H9 (cell line): ENCODE measurements at regions not wholly inside any gene's neighbourhood (a gene's known extent, or its start where the extent isn't known, plus 50 kb on each side); places are given as distances from the start of the nearest gene placed in this dataset.

ENCODE experiments used
- DNase-seq: peaks from one replicate; pipeline ENCODE4 v3.0.0-alpha.2; 2017
- H2AFZ ChIP-seq: one replicate; pipeline ENCODE4 v1.6.1; 2013; ENCODE audit warnings: mild to moderate bottlenecking, low read length, control low read depth, moderate library complexity
- H2AK5ac ChIP-seq: 2 replicates; pipeline ENCODE4 v1.6.1; 2013; ENCODE audit warnings: low read length, control low read depth, mixed read lengths; ENCODE audit not compliant: insufficient read length
- H2BK120ac ChIP-seq: one replicate; pipeline ENCODE4 v1.6.1; 2013; ENCODE audit warnings: low read depth, mild to moderate bottlenecking, low read length, control low read depth, inconsistent platforms; ENCODE audit not compliant: poor library complexity, severe bottlenecking
- H2BK12ac ChIP-seq: 2 replicates; pipeline ENCODE4 v1.6.1; 2013; ENCODE audit warnings: low read length, control low read depth, mixed read lengths, low read depth; ENCODE audit not compliant: insufficient read length
- H2BK15ac ChIP-seq: 2 replicates; pipeline ENCODE4 v1.6.1; 2013; ENCODE audit warnings: low read depth, low read length, control low read depth
- H2BK20ac ChIP-seq: one replicate; pipeline ENCODE4 v1.6.1; 2013; ENCODE audit warnings: low read depth, mild to moderate bottlenecking, low read length, control low read depth, inconsistent platforms; ENCODE audit not compliant: poor library complexity, severe bottlenecking
- H2BK5ac ChIP-seq: 2 replicates; pipeline ENCODE4 v1.6.1; 2013; ENCODE audit warnings: low read length, control low read depth, mixed read lengths; ENCODE audit not compliant: insufficient read length
- H3K14ac ChIP-seq: 2 replicates; pipeline ENCODE4 v1.6.1; 2013; ENCODE audit warnings: low read length, control low read depth; ENCODE audit not compliant: insufficient read depth
- H3K18ac ChIP-seq: 2 replicates; pipeline ENCODE4 v1.6.1; 2013; ENCODE audit warnings: low read depth, mild to moderate bottlenecking, mixed read lengths, low read length, control low read depth; ENCODE audit not compliant: insufficient read length
- H3K23ac ChIP-seq: 2 replicates; pipeline ENCODE4 v1.6.1; 2013; ENCODE audit warnings: low read length, control low read depth, mixed read lengths, low read depth; ENCODE audit not compliant: insufficient read length
- H3K23me2 ChIP-seq: 2 replicates; pipeline ENCODE4 v1.6.1; 2013; ENCODE audit warnings: low read depth, mild to moderate bottlenecking, mixed read lengths, low read length, control low read depth; ENCODE audit not compliant: insufficient read length, poor library complexity, severe bottlenecking
- H3K27ac ChIP-seq: 2 replicates; pipeline ENCODE4 v1.5.1; 2013; ENCODE audit warnings: low read length, control low read depth, mixed read lengths, low read depth; ENCODE audit not compliant: insufficient read length
- H3K27me3 ChIP-seq: 2 replicates; pipeline ENCODE4 v1.6.1; 2013; ENCODE audit warnings: low read length, control low read depth, inconsistent platforms; ENCODE audit not compliant: insufficient read depth
- H3K4ac ChIP-seq: 2 replicates; pipeline ENCODE4 v1.6.1; 2013; ENCODE audit warnings: low read depth, mild to moderate bottlenecking, control low read depth, inconsistent platforms, low read length, moderate library complexity
- H3K4me1 ChIP-seq: 2 replicates; pipeline ENCODE4 v1.6.1; 2013; ENCODE audit warnings: low read length, control low read depth, inconsistent platforms; ENCODE audit not compliant: insufficient read depth
- H3K4me2 ChIP-seq: 2 replicates; pipeline ENCODE4 v1.6.1; 2013; ENCODE audit warnings: low read length, control low read depth, mixed read lengths; ENCODE audit not compliant: insufficient read length, insufficient read depth
- H3K56ac ChIP-seq: 2 replicates; pipeline ENCODE4 v1.6.1; 2013; ENCODE audit warnings: low read depth, mild to moderate bottlenecking, mixed read lengths, low read length, control low read depth; ENCODE audit not compliant: insufficient read length
- H3K79me1 ChIP-seq: 2 replicates; pipeline ENCODE4 v1.6.1; 2013; ENCODE audit warnings: low read depth, mild to moderate bottlenecking, moderate library complexity, low read length, control low read depth, inconsistent platforms; ENCODE audit not compliant: insufficient read depth, poor library complexity, severe bottlenecking
- H3K79me2 ChIP-seq: 2 replicates; pipeline ENCODE4 v1.6.1; 2013; ENCODE audit warnings: low read length, control low read depth, inconsistent platforms; ENCODE audit not compliant: insufficient read depth
- H3K9ac ChIP-seq: 2 replicates; pipeline ENCODE4 v1.6.1; 2013; ENCODE audit warnings: low read length, control low read depth, mixed read lengths; ENCODE audit not compliant: insufficient read length; ENCODE audit errors: extremely low read depth
- H3K9me3 ChIP-seq: one replicate; pipeline ENCODE4 v1.6.1; 2013; ENCODE audit warnings: low read depth, low read length, inconsistent platforms; ENCODE audit not compliant: control insufficient read depth
- H3T11ph ChIP-seq: one replicate; pipeline ENCODE4 v1.6.1; 2013; ENCODE audit warnings: mild to moderate bottlenecking, low read length, control low read depth, inconsistent platforms
- H4K20me1 ChIP-seq: one replicate; pipeline ENCODE4 v1.6.1; 2013; ENCODE audit not compliant: control insufficient read depth, insufficient read length, insufficient read depth
- H4K5ac ChIP-seq: 2 replicates; pipeline ENCODE4 v1.6.1; 2013; ENCODE audit warnings: low read depth, mild to moderate bottlenecking, mixed read lengths, low read length, control low read depth; ENCODE audit not compliant: insufficient read length
- H4K8ac ChIP-seq: replicated peaks from 2 replicates; pipeline ENCODE4 v1.6.1; 2013; ENCODE audit warnings: low read length, control low read depth, mixed read lengths, low read depth; ENCODE audit not compliant: insufficient read length
- H4K91ac ChIP-seq: 2 replicates; pipeline ENCODE4 v1.6.1; 2013; ENCODE audit warnings: low read depth, mild to moderate bottlenecking, moderate library complexity, mixed read lengths, low read length, control low read depth; ENCODE audit not compliant: insufficient read length
- H3K27ac Mint-ChIP-seq, 3 experiments: 2 replicates in 2 of 3; 3 replicates in 1 of 3; pipeline ENCODE4 v1.8.0; 2020 to 2021; ENCODE audit warnings: mixed read lengths in 3 of 3, mild to moderate bottlenecking in 1 of 3, moderate library complexity in 1 of 3
- H3K27me3 Mint-ChIP-seq: 2 replicates; pipeline ENCODE4 v1.8.0; 2021; ENCODE audit warnings: low read depth, mild to moderate bottlenecking, moderate library complexity, mixed read lengths
- H3K36me3 Mint-ChIP-seq, 3 experiments: 2 replicates in 2 of 3; 3 replicates in 1 of 3; pipeline ENCODE4 v1.8.0; 2020 to 2021; ENCODE audit warnings: low read depth in 3 of 3, mixed read lengths in 3 of 3; ENCODE audit not compliant: insufficient read depth in 1 of 3
- H3K4me1 Mint-ChIP-seq, 2 experiments: 2 replicates each; pipeline ENCODE4 v1.8.0; 2020; ENCODE audit warnings: mixed read lengths in 2 of 2
- H3K4me3 Mint-ChIP-seq, 2 experiments: 2 replicates in 1 of 2; 3 replicates in 1 of 2; pipeline ENCODE4 v1.8.0; 2020 to 2021; ENCODE audit warnings: mild to moderate bottlenecking in 2 of 2, mixed read lengths in 2 of 2, moderate library complexity in 1 of 2
- H3K9me3 Mint-ChIP-seq, 2 experiments: 2 replicates in 1 of 2; 3 replicates in 1 of 2; pipeline ENCODE4 v1.8.0; 2020; ENCODE audit warnings: mild to moderate bottlenecking in 2 of 2, mixed read lengths in 2 of 2, moderate library complexity in 1 of 2
- CTCF ChIP-seq: fragments of 200-600 bp; sonication (generic); conservative IDR thresholded peaks from 3 replicates; pipeline ENCODE4 v1.8.0; 2021; ENCODE audit warnings: antibody characterized with exemption, mild to moderate bottlenecking
- WGBS: extraction: QIAGEN DNeasy Blood & Tissue Kit; methylation state at CpG from one replicate; pipeline ENCODE4 v1.1.7; 2013; ENCODE audit warnings: missing lambda C conversion rate, low lambda C conversion rate, mixed read lengths; ENCODE audit not compliant: insufficient read length; ENCODE audit errors: extremely low coverage; 5-methylcytosine and 5-hydroxymethylcytosine counted together

DNA sequence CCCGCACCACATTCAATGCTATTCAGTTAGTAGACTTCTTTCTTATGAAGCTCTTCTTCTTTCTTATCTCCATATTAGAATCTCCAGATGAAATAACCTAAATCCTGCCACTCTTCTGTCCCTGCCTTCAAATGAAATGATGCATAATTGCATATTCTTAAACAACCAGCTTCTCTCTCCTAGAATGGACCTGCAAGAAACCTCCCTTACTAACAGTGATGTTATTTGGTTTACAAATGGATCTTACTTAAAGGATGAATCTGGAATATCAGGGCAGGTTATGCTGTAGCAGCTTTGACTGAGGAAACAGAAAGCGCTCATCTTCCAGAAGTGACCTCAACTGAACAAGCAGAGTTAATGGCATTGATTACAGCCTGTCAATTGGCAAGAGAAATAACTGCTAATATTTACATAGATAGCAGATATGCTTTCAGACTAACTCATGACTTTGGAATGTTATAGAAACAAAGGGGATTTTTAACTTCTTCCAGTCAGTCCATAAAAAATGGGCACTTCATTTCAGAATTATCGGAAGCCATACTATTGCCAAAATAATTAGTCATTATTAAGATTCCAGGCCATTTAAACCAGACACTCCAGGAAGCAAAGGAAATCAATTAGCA lies 755.7 kb upstream of the HS6ST1 start:
- H4K91ac ChIP-seq: no peak overlapping the region
- H3K4ac ChIP-seq: no peak overlapping the region
- H3T11ph ChIP-seq: no peak overlapping the region
- no peak overlapping the region for H3K27ac ChIP-seq
- TF ChIP-seq CTCF: no peak
- Mint-ChIP-seq H3K4me1 (peaks cover 15 to 20% of the 10 kb centered on the region in 2 experiments), H3K36me3 (no peaks in the 10 kb centered on the region), H3K27ac (no peak overlapping the region), H3K9me3 (no peaks in the 10 kb centered on the region), H3K27me3 (no peaks in the 10 kb centered on the region), H3K4me3 (no peak overlapping the region)
- no peak overlapping the region for H3K23ac ChIP-seq
- H3K9me3 ChIP-seq: no peaks in the 10 kb centered on the region
- no peak overlapping the region for H2BK15ac ChIP-seq
- no peak overlapping the region for H4K5ac ChIP-seq
- no peak overlapping the region for H2BK20ac ChIP-seq
- no peak overlapping the region for H2BK12ac ChIP-seq
- DNase-seq: no peak
- H3K14ac ChIP-seq: no peak overlapping the region
- no peaks in the 10 kb centered on the region for H3K79me1 ChIP-seq
- no peaks in the 10 kb centered on the region for H3K23me2 ChIP-seq
- no peak overlapping the region for H3K18ac ChIP-seq
- no peak overlapping the region for H4K8ac ChIP-seq
- no peak overlapping the region for H3K4me2 ChIP-seq
- H2BK120ac ChIP-seq: no peak overlapping the region
- no peaks in the 10 kb centered on the region for H3K27me3 ChIP-seq
- no peak overlapping the region for H3K56ac ChIP-seq
- H2AK5ac ChIP-seq: no peak overlapping the region
- no peak overlapping the region for H3K9ac ChIP-seq
- H2AFZ ChIP-seq: no peak overlapping the region
- H2BK5ac ChIP-seq: no peak overlapping the region
- WGBS: no CpG with 5 or more reads among the region's 3 CpGs
- H4K20me1 ChIP-seq: no peaks in the 10 kb centered on the region
- no peaks in the 10 kb centered on the region; the same call in 1 of the 2 replicates for H3K4me1 ChIP-seq
- H3K79me2 ChIP-seq: no peaks in the 10 kb centered on the region
